ENCODE measurements at regions not wholly inside any gene's neighbourhood (a gene's known extent, or its start where the extent isn't known, plus 50 kb on each side); places are given as distances from the start of the nearest gene placed in this dataset.

GRCh38 chr7:47724335-47724982, 142.5 kb upstream of the TNS3 start:
- Histone ChIP-seq H3K27ac (ENCODE audit: low read depth, low read length) (peak overlapping the region; percentile 59), H3K9ac (ENCODE audit: low read depth, low read length) (0 out of 2 replicates have a peak overlapping the region, but pooled peaks have one; percentile 31)

DNA sequence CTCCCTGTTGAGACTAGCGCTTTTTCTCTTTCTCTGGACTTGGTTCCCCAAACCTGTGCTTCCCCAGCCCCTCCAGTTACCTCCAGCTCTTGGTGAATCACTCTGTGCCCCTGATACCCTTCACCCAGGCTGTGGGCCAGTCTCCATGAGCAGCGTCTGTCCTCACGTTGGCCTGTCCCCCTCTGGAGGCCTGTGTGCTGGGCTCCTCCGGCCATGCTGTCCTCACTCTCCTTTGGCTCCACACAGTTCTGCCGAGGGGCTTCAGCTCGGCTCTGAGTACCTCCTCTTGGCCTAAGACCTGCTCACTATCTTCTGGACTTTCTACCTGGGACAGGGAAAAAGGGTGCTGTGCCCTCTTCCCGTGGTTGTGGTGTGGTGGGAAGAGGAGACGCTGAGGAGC, 140.2 kb upstream of the TNS3 start:
- Histone ChIP-seq H3K27me3 (ENCODE audit: control insufficient read depth, insufficient read depth, low read length) (no peaks in the 10 kb centered on the region), H3K4me1 (ENCODE audit: control insufficient read depth, insufficient read depth, low read length) (peaks cover 17% of the 10 kb centered on the region), H3K9me3 (ENCODE audit: control insufficient read depth, insufficient read depth, low read length) (no peaks in the 10 kb centered on the region), H3K27ac (ENCODE audit: low read depth, low read length) (no peak overlapping the region), H3K9ac (ENCODE audit: low read depth, low read length) (no peak overlapping the region), H3K36me3 (ENCODE audit: control insufficient read depth, insufficient read depth, low read length) (no peaks in the 10 kb centered on the region), H3K4me3 (ENCODE audit: low read depth, low read length) (no peak overlapping the region)

More at GRCh38 chr7:47724335-47724982, 142.5 kb upstream of the TNS3 start:
- Histone ChIP-seq H3K36me3 (ENCODE audit: control insufficient read depth, insufficient read depth, low read length) (no peaks in the 10 kb centered on the region), H3K9me3 (ENCODE audit: control insufficient read depth, insufficient read depth, low read length) (no peaks in the 10 kb centered on the region), H3K27me3 (ENCODE audit: control insufficient read depth, insufficient read depth, low read length) (no peaks in the 10 kb centered on the region), H3K4me1 (ENCODE audit: control insufficient read depth, insufficient read depth, low read length) (peaks cover 17% of the 10 kb centered on the region), H3K4me3 (ENCODE audit: low read depth, low read length) (no peak overlapping the region)

DNA sequence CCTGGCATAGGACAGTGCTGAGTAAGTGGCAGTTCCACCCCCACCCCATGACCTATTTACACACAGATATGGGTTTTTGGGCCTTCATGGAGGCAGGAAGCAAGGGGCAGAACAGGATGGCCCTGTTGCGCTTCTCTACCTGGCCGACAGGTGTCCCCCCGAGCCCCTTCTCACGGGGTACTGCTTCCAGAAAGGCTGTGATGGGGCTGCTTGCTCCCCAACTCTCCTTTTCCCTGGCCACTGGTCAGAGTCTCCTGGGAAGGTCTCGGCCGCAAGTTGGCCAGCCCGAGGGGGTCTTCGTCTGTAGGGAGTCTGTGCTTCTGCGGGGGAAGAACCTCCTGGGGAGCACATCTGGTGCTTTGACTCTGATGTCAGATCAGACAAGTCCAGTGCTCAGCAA, 139.8 kb upstream of the TNS3 start:
- Histone ChIP-seq H3K36me3 (ENCODE audit: control insufficient read depth, insufficient read depth, low read length) (no peaks in the 10 kb centered on the region), H3K27ac (ENCODE audit: low read depth, low read length) (no peak overlapping the region), H3K27me3 (ENCODE audit: control insufficient read depth, insufficient read depth, low read length) (no peaks in the 10 kb centered on the region), H3K4me3 (ENCODE audit: low read depth, low read length) (no peak overlapping the region), H3K9me3 (ENCODE audit: control insufficient read depth, insufficient read depth, low read length) (no peaks in the 10 kb centered on the region), H3K9ac (ENCODE audit: low read depth, low read length) (no peak overlapping the region), H3K4me1 (ENCODE audit: control insufficient read depth, insufficient read depth, low read length) (peaks cover 17% of the 10 kb centered on the region)

DNA sequence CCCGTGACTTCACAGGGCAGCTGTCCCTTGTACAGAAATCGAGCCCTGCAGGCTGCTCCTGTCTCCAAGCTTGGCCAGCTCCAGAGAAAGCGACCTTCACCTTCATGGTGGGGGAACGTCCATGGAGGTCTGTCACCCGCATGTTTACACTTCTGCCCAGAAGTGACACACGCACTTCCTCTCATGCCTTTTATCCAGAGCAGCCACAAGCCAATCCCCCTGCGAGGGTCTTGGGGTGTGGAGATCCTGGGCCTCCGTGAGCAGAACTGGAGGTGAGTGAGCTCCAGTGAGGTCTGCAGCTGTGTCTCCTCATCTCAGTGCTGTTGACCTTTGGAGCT, 139.0 kb upstream of the TNS3 start:
- H3K36me3 ChIP-seq (ENCODE audit: control insufficient read depth, insufficient read depth, low read length): no peaks in the 10 kb centered on the region
- peaks cover 17% of the 10 kb centered on the region for H3K4me1 ChIP-seq (ENCODE audit: control insufficient read depth, insufficient read depth, low read length)
- no peak overlapping the region for H3K27ac ChIP-seq (ENCODE audit: low read depth, low read length)
- no peaks in the 10 kb centered on the region for H3K9me3 ChIP-seq (ENCODE audit: control insufficient read depth, insufficient read depth, low read length)
- no peak overlapping the region for H3K9ac ChIP-seq (ENCODE audit: low read depth, low read length)
- H3K4me3 ChIP-seq (ENCODE audit: low read depth, low read length): no peak overlapping the region
- no peaks in the 10 kb centered on the region for H3K27me3 ChIP-seq (ENCODE audit: control insufficient read depth, insufficient read depth, low read length)

GRCh38 chr7:47720141-47720906, 138.4 kb upstream of the TNS3 start:
- peaks cover 13% of the 10 kb centered on the region for H3K4me1 ChIP-seq (ENCODE audit: control insufficient read depth, insufficient read depth, low read length)
- no peaks in the 10 kb centered on the region for H3K9me3 ChIP-seq (ENCODE audit: control insufficient read depth, insufficient read depth, low read length)
- H3K4me3 ChIP-seq (ENCODE audit: low read depth, low read length): no peak overlapping the region
- H3K27ac ChIP-seq (ENCODE audit: low read depth, low read length): no peak overlapping the region
- no peak overlapping the region for H3K9ac ChIP-seq (ENCODE audit: low read depth, low read length)
- no peaks in the 10 kb centered on the region for H3K27me3 ChIP-seq (ENCODE audit: control insufficient read depth, insufficient read depth, low read length)
- H3K36me3 ChIP-seq (ENCODE audit: control insufficient read depth, insufficient read depth, low read length): no peaks in the 10 kb centered on the region

DNA sequence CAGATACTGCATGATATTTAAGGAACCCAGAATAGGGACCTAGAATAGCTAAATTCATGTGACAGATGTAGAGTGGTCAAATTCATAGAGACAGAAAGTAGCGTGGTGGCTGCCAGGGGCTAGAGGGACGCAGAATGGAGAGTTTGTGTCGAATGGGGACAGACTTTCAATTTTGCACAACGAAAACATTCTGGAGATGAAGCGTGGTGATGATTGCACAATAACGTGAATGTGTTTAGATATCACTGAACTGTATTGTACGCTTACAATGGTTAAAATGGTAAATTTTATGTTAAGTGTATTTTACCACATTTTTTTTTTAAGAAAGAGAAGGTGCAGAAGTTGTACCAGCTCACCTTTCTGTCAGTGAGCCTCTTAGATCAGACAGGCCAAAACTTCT, 137.8 kb upstream of the TNS3 start:
- no peaks in the 10 kb centered on the region for H3K27me3 ChIP-seq (ENCODE audit: control insufficient read depth, insufficient read depth, low read length)
- H3K9ac ChIP-seq (ENCODE audit: low read depth, low read length): no peak overlapping the region
- no peak overlapping the region for H3K27ac ChIP-seq (ENCODE audit: low read depth, low read length)
- no peak overlapping the region for H3K4me3 ChIP-seq (ENCODE audit: low read depth, low read length)
- H3K4me1 ChIP-seq (ENCODE audit: control insufficient read depth, insufficient read depth, low read length): peaks cover 6% of the 10 kb centered on the region
- H3K36me3 ChIP-seq (ENCODE audit: control insufficient read depth, insufficient read depth, low read length): no peaks in the 10 kb centered on the region
- no peaks in the 10 kb centered on the region for H3K9me3 ChIP-seq (ENCODE audit: control insufficient read depth, insufficient read depth, low read length)

- H3K27ac ChIP-seq (ENCODE audit: low read depth, low read length): no peak overlapping the region
- H3K9ac ChIP-seq (ENCODE audit: low read depth, low read length): no peak overlapping the region
- no peaks in the 10 kb centered on the region for H3K4me1 ChIP-seq (ENCODE audit: control insufficient read depth, insufficient read depth, low read length)
- no peaks in the 10 kb centered on the region for H3K9me3 ChIP-seq (ENCODE audit: control insufficient read depth, insufficient read depth, low read length)
- H3K36me3 ChIP-seq (ENCODE audit: control insufficient read depth, insufficient read depth, low read length): no peaks in the 10 kb centered on the region
- H3K27me3 ChIP-seq (ENCODE audit: control insufficient read depth, insufficient read depth, low read length): no peaks in the 10 kb centered on the region
- H3K4me3 ChIP-seq (ENCODE audit: low read depth, low read length): no peak overlapping the region
Measured at GRCh38 chr7:47715631-47716068, 133.7 kb upstream of the TNS3 start.

- Histone ChIP-seq H3K27ac (ENCODE audit: low read depth, low read length) (no peak overlapping the region), H3K4me3 (ENCODE audit: low read depth, low read length) (no peak overlapping the region), H3K4me1 (ENCODE audit: control insufficient read depth, insufficient read depth, low read length) (no peaks in the 10 kb centered on the region)
Measured at GRCh38 chr7:47714669-47715607, 133.0 kb upstream of the TNS3 start.

GRCh38 chr7:47713595-47713994, 131.7 kb upstream of the TNS3 start:
- Histone ChIP-seq H3K9ac (ENCODE audit: low read depth, low read length) (no peak overlapping the region), H3K27ac (ENCODE audit: low read depth, low read length) (no peak overlapping the region), H3K27me3 (ENCODE audit: control insufficient read depth, insufficient read depth, low read length) (no peaks in the 10 kb centered on the region), H3K36me3 (ENCODE audit: control insufficient read depth, insufficient read depth, low read length) (no peaks in the 10 kb centered on the region), H3K4me3 (ENCODE audit: low read depth, low read length) (no peak overlapping the region), H3K4me1 (ENCODE audit: control insufficient read depth, insufficient read depth, low read length) (no peaks in the 10 kb centered on the region), H3K9me3 (ENCODE audit: control insufficient read depth, insufficient read depth, low read length) (no peaks in the 10 kb centered on the region)

More at GRCh38 chr7:47714669-47715607, 133.0 kb upstream of the TNS3 start:
- H3K9ac ChIP-seq (ENCODE audit: low read depth, low read length): no peak overlapping the region
- H3K36me3 ChIP-seq (ENCODE audit: control insufficient read depth, insufficient read depth, low read length): no peaks in the 10 kb centered on the region
- H3K27me3 ChIP-seq (ENCODE audit: control insufficient read depth, insufficient read depth, low read length): no peaks in the 10 kb centered on the region
- H3K9me3 ChIP-seq (ENCODE audit: control insufficient read depth, insufficient read depth, low read length): no peaks in the 10 kb centered on the region

DNA sequence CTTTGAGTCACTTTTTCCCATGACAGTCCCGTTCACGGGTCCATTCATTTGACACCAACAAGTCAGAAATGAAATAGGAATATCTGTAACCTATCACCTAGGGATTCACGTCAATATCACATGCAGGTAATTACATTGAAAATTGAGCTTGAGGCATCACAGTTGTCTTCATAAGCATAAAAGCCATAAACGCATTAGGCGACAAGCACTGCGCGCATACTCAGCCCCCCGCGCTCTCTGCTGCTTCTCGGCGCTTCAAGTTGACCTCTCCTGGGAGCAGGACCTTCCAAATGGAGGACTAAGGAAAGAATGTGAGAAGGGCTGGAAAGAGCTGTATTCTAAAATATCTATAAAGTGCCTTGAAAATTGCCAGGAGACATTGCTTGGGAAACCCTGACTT, 130.5 kb upstream of the TNS3 start:
- Histone ChIP-seq H3K4me3 (ENCODE audit: low read depth, low read length) (no peak overlapping the region), H3K9ac (ENCODE audit: low read depth, low read length) (no peak overlapping the region), H3K4me1 (ENCODE audit: control insufficient read depth, insufficient read depth, low read length) (no peaks in the 10 kb centered on the region), H3K36me3 (ENCODE audit: control insufficient read depth, insufficient read depth, low read length) (no peaks in the 10 kb centered on the region), H3K27ac (ENCODE audit: low read depth, low read length) (no peak overlapping the region), H3K9me3 (ENCODE audit: control insufficient read depth, insufficient read depth, low read length) (no peaks in the 10 kb centered on the region), H3K27me3 (ENCODE audit: control insufficient read depth, insufficient read depth, low read length) (no peaks in the 10 kb centered on the region)

Measured in HUES48 (cell line).